Stimulated activated CD8-positive, alpha-beta memory T cell treated with anti-CD3 and anti-CD28 coated beads, Interleukin-12 subunit alpha, Interleukin-12 subunit beta, amount 100 ng/mL, for 4 hours (primary cell): ENCODE measurements at regions not wholly inside any gene's neighbourhood (a gene's known extent, or its start where the extent isn't known, plus 50 kb on each side); places are given as distances from the start of the nearest gene placed in this dataset.
"Not testable (repeated sequence)": the region's sequence is repeated elsewhere in the genome, so short reads cannot be mapped to it uniquely, and the experiment has no call there.

Experiments
- DNase-seq: peaks from one replicate; pipeline ENCODE4 v3.0.0-alpha.2; 2020; ENCODE audit warnings: low read depth

GRCh38 chr4:114034189-114034588 lies 54.7 kb upstream of the ARSJ start:
- no peak for DNase-seq

DNA sequence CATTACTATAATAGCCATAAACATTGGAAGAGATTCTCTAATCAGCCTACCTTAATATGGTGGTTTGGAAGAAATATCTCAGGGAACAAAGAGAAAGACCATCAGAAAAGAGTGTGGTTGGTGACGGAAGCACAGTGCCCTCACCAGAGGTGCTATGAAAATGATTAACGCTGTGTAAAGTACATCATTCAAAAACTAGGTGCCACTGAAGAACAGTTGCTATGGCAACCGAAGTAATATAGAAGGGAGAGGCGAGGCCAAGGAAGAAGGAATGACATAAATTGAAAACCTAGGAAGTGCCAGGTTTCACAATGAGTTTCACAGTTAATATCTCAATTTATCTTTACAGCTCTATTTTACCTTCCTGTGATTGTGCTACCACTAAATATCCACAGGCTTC lies 57.0 kb upstream of the ARSJ start:
- DNase-seq, result no peak

- no peak for DNase-seq
These were observed 57.4 kb upstream of the ARSJ start for GRCh38 chr4:114036864-114037263.

GRCh38 chr4:114037988-114038387 lies 58.5 kb upstream of the ARSJ start:
- no peak for DNase-seq

DNA sequence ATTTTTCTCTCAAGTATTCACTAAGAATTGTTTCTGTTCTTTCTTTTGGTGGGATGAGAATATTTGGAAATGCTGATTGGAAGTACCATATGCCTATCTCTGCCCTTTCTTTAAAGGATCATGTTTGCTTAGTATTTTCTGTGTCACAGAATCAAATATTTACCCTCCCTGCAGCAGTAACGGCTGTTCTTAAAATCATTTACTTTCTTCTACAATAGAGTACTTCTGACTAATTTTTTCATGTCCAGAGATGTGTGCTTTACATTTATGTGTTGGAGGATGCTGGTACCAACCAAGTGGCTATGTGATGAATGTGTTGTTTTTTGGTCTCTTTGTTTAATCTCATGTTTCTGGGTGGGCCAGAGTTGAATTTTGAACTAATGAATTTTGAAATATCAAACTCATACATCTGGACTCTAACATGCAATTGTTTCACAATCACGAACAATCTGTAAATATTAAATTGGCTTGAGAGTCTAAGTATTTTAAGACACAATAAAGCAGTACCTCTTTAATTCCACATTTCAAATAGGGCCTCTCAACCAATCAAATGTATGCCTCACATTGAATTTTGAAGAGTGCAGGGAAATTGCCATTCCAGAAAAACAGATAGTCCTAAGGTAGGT lies 59.4 kb upstream of the ARSJ start:
- DNase-seq, result no peak

DNA sequence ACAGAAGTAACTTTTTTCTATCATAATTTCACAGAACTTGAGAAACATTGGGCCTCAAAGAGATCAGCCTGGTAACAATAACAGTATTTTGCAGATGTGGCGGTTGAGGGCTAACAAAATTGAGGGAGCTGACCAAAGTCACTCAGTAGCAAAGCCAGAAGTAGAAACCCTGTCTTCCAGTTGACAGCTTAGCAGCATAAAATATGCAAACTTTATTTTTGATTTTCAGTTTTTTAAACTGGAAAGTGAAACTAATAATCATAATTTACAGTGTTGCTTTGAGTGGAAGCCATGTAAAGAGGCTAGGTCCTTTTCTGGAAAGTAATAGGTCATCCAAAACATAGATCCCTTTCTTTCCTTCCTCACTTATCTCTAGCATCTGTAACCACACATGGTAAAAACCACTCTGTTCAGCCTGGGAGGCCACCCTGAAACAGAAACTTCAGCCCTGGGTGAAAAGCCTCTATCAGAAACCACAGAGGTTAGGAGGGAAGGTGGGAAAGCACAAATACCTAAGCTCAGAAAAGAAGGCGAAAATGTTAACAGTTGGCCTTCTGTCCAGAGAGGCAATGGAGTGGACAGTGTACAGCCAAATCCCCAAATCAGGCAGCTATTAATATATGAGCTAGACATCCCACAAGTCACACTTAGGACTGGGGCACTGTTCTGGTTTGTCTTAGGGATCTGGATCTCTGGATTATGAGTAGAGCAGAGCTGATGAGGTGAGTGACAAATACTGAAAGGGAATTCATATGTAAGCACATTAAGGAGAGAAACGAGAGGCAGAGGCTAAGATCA lies 61.1 kb upstream of the ARSJ start:
- no peak for DNase-seq

- no peak for DNase-seq
These were observed 61.6 kb upstream of the ARSJ start for GRCh38 chr4:114041117-114041475.

DNA sequence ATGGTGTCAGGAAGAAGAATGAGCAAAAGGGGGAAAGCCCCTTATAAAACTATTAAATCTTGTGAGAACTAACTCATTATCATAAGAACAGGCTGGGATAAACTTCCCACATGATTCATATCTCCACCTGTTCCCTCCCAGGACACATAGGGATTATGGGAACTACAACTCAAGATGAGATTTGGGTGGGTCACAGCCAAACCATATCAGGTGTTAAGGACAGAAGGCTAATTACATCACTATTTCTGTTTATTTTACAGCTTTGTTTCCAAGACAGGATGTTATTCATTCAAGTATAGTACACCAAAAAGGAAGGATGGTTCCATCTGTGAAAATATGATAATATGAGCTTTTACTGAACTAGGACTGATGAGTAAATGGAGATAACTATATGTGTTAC lies 63.7 kb upstream of the ARSJ start:
- DNase-seq, result no peak

- not testable (repeated sequence) for DNase-seq
These were observed 64.9 kb upstream of the ARSJ start for GRCh38 chr4:114044351-114044750.

DNA sequence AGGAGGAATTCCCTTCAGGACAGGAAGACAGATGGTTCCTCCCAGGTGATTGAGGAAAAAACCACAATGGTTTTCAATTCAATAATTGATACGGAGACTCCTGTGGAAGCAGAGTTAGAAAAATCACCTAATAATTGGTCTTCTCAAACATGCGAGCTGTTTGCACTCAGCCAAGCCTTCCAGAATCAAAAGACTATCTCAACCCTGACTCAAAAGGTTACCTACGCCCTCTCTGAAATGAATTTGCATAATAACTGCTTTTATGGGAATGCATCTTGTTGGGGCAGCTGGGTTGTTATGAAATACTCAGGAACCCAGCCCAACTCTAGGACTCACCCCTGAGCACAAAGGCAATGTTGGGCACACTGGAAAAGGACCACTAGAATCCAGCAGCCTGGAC lies 66.9 kb upstream of the ARSJ start:
- no peak for DNase-seq

GRCh38 chr4:114048154-114048553 lies 68.7 kb upstream of the ARSJ start:
- DNase-seq, result not testable (repeated sequence)

DNA sequence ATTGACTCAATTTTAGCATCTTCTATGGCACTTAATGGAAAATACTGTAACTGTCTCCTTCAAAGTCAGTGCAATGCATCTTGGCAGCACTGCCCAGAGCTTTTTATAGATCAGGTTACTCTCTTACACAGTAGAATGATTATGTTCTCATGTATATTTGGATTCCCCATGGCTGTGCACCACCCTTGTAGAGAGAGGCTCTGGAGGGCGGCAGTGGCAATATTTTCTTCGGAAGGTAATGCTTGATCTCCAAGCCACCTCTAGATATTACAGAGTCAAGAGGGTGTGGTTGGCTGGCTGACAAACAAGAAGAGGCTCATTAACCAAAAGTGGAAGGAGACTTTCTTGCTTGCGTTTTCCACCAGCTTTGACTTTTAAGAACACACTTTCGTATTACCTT lies 72.8 kb upstream of the ARSJ start:
- no peak for DNase-seq

GRCh38 chr4:114056599-114056998 lies 77.2 kb upstream of the ARSJ start:
- no peak for DNase-seq

GRCh38 chr4:114057746-114058145 lies 78.3 kb upstream of the ARSJ start:
- no peak for DNase-seq

- DNase-seq, result no peak
These were observed 83.1 kb upstream of the ARSJ start for GRCh38 chr4:114062499-114062898.

DNA sequence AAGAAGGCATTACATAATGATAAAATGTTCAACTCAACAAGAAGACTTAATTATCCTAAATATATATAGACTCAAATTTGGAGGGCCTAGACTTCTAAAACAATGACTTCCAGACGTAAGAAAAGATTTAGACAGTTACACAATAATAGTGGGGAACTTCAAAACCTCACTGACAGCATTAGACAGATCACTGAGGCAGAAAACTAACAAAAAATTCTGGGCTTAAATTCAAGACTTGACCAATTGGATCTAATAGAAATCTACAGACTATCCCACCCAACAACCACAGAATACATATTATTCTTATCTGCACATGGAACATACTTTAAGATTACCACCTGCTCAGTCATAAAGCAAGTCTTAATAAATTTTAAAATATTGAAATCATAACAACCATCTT lies 93.3 kb upstream of the ARSJ start:
- no peak for DNase-seq

DNA sequence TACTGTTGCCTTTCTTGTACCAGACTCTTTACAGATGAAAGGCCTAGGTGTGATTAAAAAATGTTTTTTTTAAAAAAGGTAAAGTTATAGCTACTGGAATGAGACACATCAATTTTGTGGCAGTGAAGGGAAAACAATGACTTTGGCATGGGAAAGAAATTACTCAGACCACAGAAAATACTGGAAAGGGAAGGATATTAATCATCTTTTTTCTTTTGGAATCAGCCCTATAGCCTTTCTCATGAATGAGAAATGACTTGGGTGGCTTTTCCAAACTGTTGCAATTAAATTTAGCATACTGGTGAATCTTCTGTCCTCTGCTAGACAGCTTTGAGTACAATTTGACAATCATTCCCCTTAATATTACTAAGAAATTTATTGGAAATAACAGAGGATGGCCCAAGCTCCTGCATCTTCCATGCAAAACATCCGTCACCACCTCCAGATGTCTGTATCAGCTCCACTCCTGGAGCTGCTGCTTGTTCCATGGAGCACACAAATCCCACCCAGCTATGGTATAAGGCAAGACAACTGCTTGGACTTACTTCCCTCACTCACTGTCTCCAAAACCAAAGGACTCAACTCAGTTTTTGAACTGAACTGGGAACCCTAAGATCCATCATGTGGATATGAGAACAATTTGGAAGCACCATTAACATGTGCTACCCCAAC lies 97.6 kb upstream of the ARSJ start:
- no peak for DNase-seq

DNA sequence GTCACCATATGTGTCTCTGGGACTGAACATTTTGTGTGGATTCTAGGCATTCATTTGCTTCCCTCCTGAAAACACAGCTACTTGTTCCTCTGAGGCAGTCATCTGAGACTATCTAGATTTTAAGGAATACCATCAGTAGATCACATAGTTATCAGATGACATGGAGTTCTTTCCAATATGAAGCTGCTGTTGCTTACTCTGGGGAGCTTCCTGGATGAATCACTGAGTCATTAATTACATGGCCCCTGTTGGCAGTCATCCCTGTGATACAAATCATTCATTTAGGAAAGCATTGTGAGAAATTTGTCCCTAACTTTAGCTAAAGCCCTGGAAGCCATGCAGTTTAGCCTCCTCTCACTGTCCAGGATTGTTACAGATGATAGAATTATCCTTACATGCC lies 98.2 kb upstream of the ARSJ start:
- DNase-seq, result no peak

DNA sequence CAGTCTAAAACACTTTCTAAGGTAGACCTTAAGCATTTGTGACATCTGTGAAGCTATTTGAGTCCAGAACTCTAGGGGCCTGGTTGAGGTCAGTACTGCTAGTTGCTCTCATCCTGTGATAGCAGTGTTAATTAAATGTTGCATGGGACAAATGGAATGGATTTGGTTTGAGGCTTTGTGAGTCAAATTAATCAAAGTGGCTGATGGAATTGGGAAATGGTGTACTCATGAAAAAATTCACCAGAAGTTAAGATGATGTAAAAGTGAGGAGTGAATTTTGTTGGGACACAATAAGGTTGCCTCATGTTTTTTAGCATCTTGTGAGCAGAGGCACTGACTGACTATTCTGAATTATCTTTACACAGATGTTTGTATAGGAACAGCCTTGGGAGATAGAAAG lies 99.2 kb upstream of the ARSJ start:
- DNase-seq, result no peak

- DNase-seq, result no peak
These were observed 102.3 kb upstream of the ARSJ start for GRCh38 chr4:114081783-114082182.

GRCh38 chr4:114082348-114082747 lies 102.9 kb upstream of the ARSJ start:
- DNase-seq, result no peak

DNA sequence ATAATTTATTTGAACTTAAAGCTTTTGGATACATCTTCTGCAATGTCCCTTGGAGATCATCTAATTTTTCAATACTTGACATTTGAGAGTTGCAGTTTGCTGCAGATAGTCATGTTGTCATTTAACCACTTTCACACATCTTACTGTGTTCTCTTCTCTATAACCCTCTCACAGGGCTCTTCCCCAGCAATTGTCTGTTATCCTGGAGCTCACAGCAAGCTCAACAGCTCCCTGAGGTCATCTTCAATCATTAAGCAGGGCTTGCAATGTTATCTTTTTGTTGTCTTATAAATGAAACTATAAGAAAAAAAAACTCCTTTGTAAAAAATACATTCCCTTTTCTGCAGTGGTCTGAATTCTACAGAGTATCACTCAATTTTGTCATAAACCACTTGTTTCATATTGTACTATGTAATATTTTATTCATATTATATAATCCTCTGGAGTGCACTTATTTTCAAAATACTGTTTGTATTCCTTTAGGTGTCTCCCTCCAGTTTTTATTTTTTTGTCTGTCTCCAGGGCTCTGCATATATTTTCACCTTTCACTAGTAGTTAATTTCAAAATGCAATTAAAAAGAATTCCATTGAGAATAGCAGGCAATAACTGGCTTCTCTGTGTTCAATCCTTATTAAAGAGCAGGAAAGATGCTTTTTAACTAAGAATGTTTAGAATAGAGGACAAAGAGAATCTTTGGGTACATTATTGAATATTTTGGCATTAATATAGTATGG lies 106.3 kb upstream of the ARSJ start:
- no peak for DNase-seq
